ENCODE measurements at regions not wholly inside any gene's neighbourhood (a gene's known extent, or its start where the extent isn't known, plus 50 kb on each side); places are given as distances from the start of the nearest gene placed in this dataset.
A peak's percentile ranks its signal among the peaks of the same experiment; 100 is the strongest.

- 30% methylated on average over 2 of the region's 7 CpGs for WGBS (ENCODE audit: insufficient coverage)
- H3K9me3 ChIP-seq (ENCODE audit: control insufficient read depth, insufficient read depth, low read length), result no peaks in the 10 kb centered on the region
- no peaks in the 10 kb centered on the region for H3K27me3 ChIP-seq (ENCODE audit: control insufficient read depth, insufficient read depth, low read length)
- no peaks in the 10 kb centered on the region for H3K36me3 ChIP-seq (ENCODE audit: control insufficient read depth, insufficient read depth, low read length)
- H3K4me1 ChIP-seq (ENCODE audit: control insufficient read depth, insufficient read depth, low read length), result peaks cover 4% of the 10 kb centered on the region
- DNase-seq (ENCODE audit: low read depth in 4 of 6, low spot score in 6 of 6), result peak in 3 of 6 donors; percentile 28 to 91 (median 81)
- no peak overlapping the region for H3K27ac ChIP-seq (ENCODE audit: low read depth, low read length)
- no peak overlapping the region for H3K4me3 ChIP-seq (ENCODE audit: low read depth, low read length)
Observed at GRCh38 chr5:126044111-126044668, 379.0 kb upstream of the GRAMD2B start.

GRCh38 chr5:126044931-126045565, 378.2 kb upstream of the GRAMD2B start:
- 100% methylated on average over 1 of the region's 3 CpGs for WGBS (ENCODE audit: insufficient coverage)
- Histone ChIP-seq H3K27me3 (ENCODE audit: control insufficient read depth, insufficient read depth, low read length) (no peaks in the 10 kb centered on the region), H3K9me3 (ENCODE audit: control insufficient read depth, insufficient read depth, low read length) (no peaks in the 10 kb centered on the region), H3K36me3 (ENCODE audit: control insufficient read depth, insufficient read depth, low read length) (no peaks in the 10 kb centered on the region), H3K27ac (ENCODE audit: low read depth, low read length) (no peak overlapping the region), H3K4me1 (ENCODE audit: control insufficient read depth, insufficient read depth, low read length) (peaks cover 4% of the 10 kb centered on the region), H3K4me3 (ENCODE audit: low read depth, low read length) (no peak overlapping the region)
- DNase-seq (ENCODE audit: low read depth in 4 of 6, low spot score in 6 of 6), result no peak

- no peak for DNase-seq (ENCODE audit: low read depth in 4 of 6, low spot score in 6 of 6)
- Histone ChIP-seq H3K27ac (ENCODE audit: low read depth, low read length) (no peak overlapping the region), H3K4me1 (ENCODE audit: control insufficient read depth, insufficient read depth, low read length) (peaks cover 4% of the 10 kb centered on the region), H3K36me3 (ENCODE audit: control insufficient read depth, insufficient read depth, low read length) (no peaks in the 10 kb centered on the region), H3K4me3 (ENCODE audit: low read depth, low read length) (no peak overlapping the region), H3K9me3 (ENCODE audit: control insufficient read depth, insufficient read depth, low read length) (no peaks in the 10 kb centered on the region), H3K27me3 (ENCODE audit: control insufficient read depth, insufficient read depth, low read length) (no peaks in the 10 kb centered on the region)
- WGBS (ENCODE audit: insufficient coverage), result no CpG with 5 or more reads among the region's 6 CpGs
Observed at GRCh38 chr5:126046318-126046717, 376.9 kb upstream of the GRAMD2B start.

GRCh38 chr5:126046846-126047571, 376.2 kb upstream of the GRAMD2B start:
- Histone ChIP-seq H3K27me3 (ENCODE audit: control insufficient read depth, insufficient read depth, low read length) (no peaks in the 10 kb centered on the region), H3K4me3 (ENCODE audit: low read depth, low read length) (no peak overlapping the region), H3K4me1 (ENCODE audit: control insufficient read depth, insufficient read depth, low read length) (peaks cover 4% of the 10 kb centered on the region), H3K9me3 (ENCODE audit: control insufficient read depth, insufficient read depth, low read length) (no peaks in the 10 kb centered on the region), H3K36me3 (ENCODE audit: control insufficient read depth, insufficient read depth, low read length) (no peaks in the 10 kb centered on the region), H3K27ac (ENCODE audit: low read depth, low read length) (no peak overlapping the region)
- DNase-seq (ENCODE audit: low read depth in 4 of 6, low spot score in 6 of 6), result no peak

DNA sequence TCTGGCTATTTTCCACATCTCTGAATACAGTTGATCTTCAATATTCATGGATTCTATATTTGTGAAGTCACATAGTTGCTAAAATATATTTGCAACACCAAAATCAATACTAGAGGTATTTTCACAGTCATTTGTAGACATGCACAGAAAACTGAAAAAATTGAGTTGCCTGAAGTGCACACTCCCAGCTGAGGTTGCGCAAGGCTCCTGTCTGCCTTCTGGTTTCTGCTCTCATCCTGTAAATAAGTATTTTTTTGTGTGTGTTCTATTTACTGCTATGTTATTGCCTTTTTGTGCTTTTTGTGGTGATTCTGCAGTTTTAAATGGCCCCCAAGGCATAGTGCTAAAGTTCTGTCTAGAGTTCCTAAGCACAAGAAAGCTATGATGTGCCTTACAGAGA, 371.1 kb upstream of the GRAMD2B start:
- no peaks in the 10 kb centered on the region for H3K36me3 ChIP-seq (ENCODE audit: control insufficient read depth, insufficient read depth, low read length)
- DNase-seq (ENCODE audit: low read depth in 4 of 6, low spot score in 6 of 6), result no peak
- H3K4me3 ChIP-seq (ENCODE audit: low read depth, low read length), result no peak overlapping the region
- H3K27me3 ChIP-seq (ENCODE audit: control insufficient read depth, insufficient read depth, low read length), result no peaks in the 10 kb centered on the region
- no peaks in the 10 kb centered on the region for H3K9me3 ChIP-seq (ENCODE audit: control insufficient read depth, insufficient read depth, low read length)
- no peaks in the 10 kb centered on the region for H3K4me1 ChIP-seq (ENCODE audit: control insufficient read depth, insufficient read depth, low read length)
- no peak overlapping the region for H3K27ac ChIP-seq (ENCODE audit: low read depth, low read length)
- WGBS (ENCODE audit: insufficient coverage), result 91% methylated on average over 1 of the region's 1 CpG

- no peak overlapping the region for H3K4me3 ChIP-seq (ENCODE audit: low read depth, low read length)
- no peaks in the 10 kb centered on the region for H3K27me3 ChIP-seq (ENCODE audit: control insufficient read depth, insufficient read depth, low read length)
- no peaks in the 10 kb centered on the region for H3K9me3 ChIP-seq (ENCODE audit: control insufficient read depth, insufficient read depth, low read length)
- H3K27ac ChIP-seq (ENCODE audit: low read depth, low read length), result no peak overlapping the region
- no peaks in the 10 kb centered on the region for H3K36me3 ChIP-seq (ENCODE audit: control insufficient read depth, insufficient read depth, low read length)
- WGBS (ENCODE audit: insufficient coverage), result no CpG with 5 or more reads among the region's 1 CpG
- H3K4me1 ChIP-seq (ENCODE audit: control insufficient read depth, insufficient read depth, low read length), result no peaks in the 10 kb centered on the region
- DNase-seq (ENCODE audit: low read depth in 4 of 6, low spot score in 6 of 6), result no peak
Observed at GRCh38 chr5:126052791-126053190, 370.4 kb upstream of the GRAMD2B start.

DNA sequence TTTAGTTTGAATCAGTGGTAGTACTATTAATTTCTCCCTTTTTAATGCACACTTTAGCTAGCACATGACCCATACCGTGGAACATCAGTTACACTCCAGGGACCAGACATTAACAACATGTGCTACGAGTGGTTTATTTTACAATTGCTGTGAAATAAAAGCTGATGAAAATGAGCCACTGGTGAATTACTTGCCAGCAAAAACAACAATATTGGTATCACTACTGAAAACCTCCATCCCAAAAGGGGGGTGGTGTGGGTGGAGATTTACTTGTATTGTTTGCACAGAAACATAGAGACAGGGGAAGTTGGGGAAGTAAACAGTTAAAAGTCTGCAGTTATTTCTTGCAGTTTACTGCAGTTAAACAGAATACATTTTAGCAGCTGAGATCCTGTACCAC, 369.6 kb upstream of the GRAMD2B start:
- peak in 2 of 6 donors; percentile 25 to 96 for DNase-seq (ENCODE audit: low read depth in 4 of 6, low spot score in 6 of 6)
- H3K27ac ChIP-seq (ENCODE audit: low read depth, low read length), result no peak overlapping the region
- no peaks in the 10 kb centered on the region for H3K9me3 ChIP-seq (ENCODE audit: control insufficient read depth, insufficient read depth, low read length)

GRCh38 chr5:126054577-126055347, 368.4 kb upstream of the GRAMD2B start:
- H3K36me3 ChIP-seq (ENCODE audit: control insufficient read depth, insufficient read depth, low read length), result no peaks in the 10 kb centered on the region
- no peaks in the 10 kb centered on the region for H3K27me3 ChIP-seq (ENCODE audit: control insufficient read depth, insufficient read depth, low read length)
- H3K9me3 ChIP-seq (ENCODE audit: control insufficient read depth, insufficient read depth, low read length), result no peaks in the 10 kb centered on the region
- no peak overlapping the region for H3K27ac ChIP-seq (ENCODE audit: low read depth, low read length)
- no peak overlapping the region for H3K4me3 ChIP-seq (ENCODE audit: low read depth, low read length)
- no peaks in the 10 kb centered on the region for H3K4me1 ChIP-seq (ENCODE audit: control insufficient read depth, insufficient read depth, low read length)
- 51% methylated on average over 3 of the region's 10 CpGs for WGBS (ENCODE audit: insufficient coverage)
- DNase-seq (ENCODE audit: low read depth in 4 of 6, low spot score in 6 of 6), result peak in 1 of 6 donors; percentile 70

More for the DNA sequence above, 369.6 kb upstream of the GRAMD2B start:
- no peak overlapping the region for H3K4me3 ChIP-seq (ENCODE audit: low read depth, low read length)
- H3K36me3 ChIP-seq (ENCODE audit: control insufficient read depth, insufficient read depth, low read length), result no peaks in the 10 kb centered on the region
- H3K27me3 ChIP-seq (ENCODE audit: control insufficient read depth, insufficient read depth, low read length), result no peaks in the 10 kb centered on the region
- no CpG with 5 or more reads among the region's 2 CpGs for WGBS (ENCODE audit: insufficient coverage)
- H3K4me1 ChIP-seq (ENCODE audit: control insufficient read depth, insufficient read depth, low read length), result no peaks in the 10 kb centered on the region

GRCh38 chr5:126055348-126055729, 367.9 kb upstream of the GRAMD2B start:
- no peaks in the 10 kb centered on the region for H3K36me3 ChIP-seq (ENCODE audit: control insufficient read depth, insufficient read depth, low read length)
- H3K27ac ChIP-seq (ENCODE audit: low read depth, low read length), result no peak overlapping the region
- WGBS (ENCODE audit: insufficient coverage), result no CpG with 5 or more reads among the region's 2 CpGs
- no peaks in the 10 kb centered on the region for H3K27me3 ChIP-seq (ENCODE audit: control insufficient read depth, insufficient read depth, low read length)
- peak in 1 of 6 donors; percentile 55 for DNase-seq (ENCODE audit: low read depth in 4 of 6, low spot score in 6 of 6)
- no peaks in the 10 kb centered on the region for H3K4me1 ChIP-seq (ENCODE audit: control insufficient read depth, insufficient read depth, low read length)
- H3K4me3 ChIP-seq (ENCODE audit: low read depth, low read length), result no peak overlapping the region
- no peaks in the 10 kb centered on the region for H3K9me3 ChIP-seq (ENCODE audit: control insufficient read depth, insufficient read depth, low read length)
